H1 (cell line): ENCODE measurements at regions not wholly inside any gene's neighbourhood (a gene's known extent, or its start where the extent isn't known, plus 50 kb on each side); places are given as distances from the start of the nearest gene placed in this dataset.

Experiments
- CREB1 ChIP-seq: IDR thresholded peaks from 2 replicates; pipeline ENCODE4 v1.6.1; 2012; ENCODE audit warnings: inconsistent platforms
- EZH2 ChIP-seq: fragments of 200-600 bp; sonication (generic); IDR thresholded peaks from 2 replicates; pipeline ENCODE4 v1.7.1; 2012; ENCODE audit warnings: low read depth, mild to moderate bottlenecking, moderate library complexity, low read length, inconsistent platforms; ENCODE audit not compliant: severe bottlenecking
- POLR2A ChIP-seq, 2 experiments: IDR thresholded peaks; 1 replicate in 1 of 2; 2 replicates in 1 of 2; pipeline ENCODE4 v1.6.1; 2011; ENCODE audit warnings: low read depth in 2 of 2, low read length in 2 of 2, mild to moderate bottlenecking in 2 of 2; ENCODE audit errors: control extremely low read depth in 1 of 2
- RAD21 ChIP-seq, 2 experiments: IDR thresholded peaks in 1 of 2; conservative IDR thresholded peaks in 1 of 2; 2 replicates each; pipeline ENCODE4 v1.6.1; 2011; ENCODE audit warnings: low read depth in 2 of 2, low read length in 2 of 2, improper control_type of control experiment in 1 of 2, inconsistent platforms in 1 of 2, mild to moderate bottlenecking in 1 of 2, moderate library complexity in 1 of 2
- RBBP5 ChIP-seq: IDR thresholded peaks from 2 replicates; pipeline ENCODE4 v1.7.1; 2012; ENCODE audit warnings: low read depth, mild to moderate bottlenecking, inconsistent platforms, low read length, moderate library complexity, borderline replicate concordance
- SIN3A ChIP-seq, 2 experiments: IDR thresholded peaks in 1 of 2; conservative IDR thresholded peaks in 1 of 2; 2 replicates each; pipeline ENCODE4 v1.6.1; 2011 to 2012; ENCODE audit warnings: low read length in 2 of 2, improper control_type of control experiment in 1 of 2, low read depth in 1 of 2, mild to moderate bottlenecking in 1 of 2
- SP1 ChIP-seq: IDR thresholded peaks from 2 replicates; pipeline ENCODE4 v1.6.1; 2011; ENCODE audit warnings: low read depth, low read length
- TBP ChIP-seq: IDR thresholded peaks from 2 replicates; pipeline ENCODE4 v1.6.1; 2011; ENCODE audit warnings: low read depth, low read length, improper control_type of control experiment
- TF ChIP-seq, protein P1 (sequence below), 3 experiments: IDR thresholded peaks; 1 replicate in 2 of 3; 2 replicates in 1 of 3; pipeline versions ENCODE4 v1.5.1 to v1.6.1; 2011; ENCODE audit warnings: low read length in 3 of 3, mild to moderate bottlenecking in 3 of 3, inconsistent platforms in 2 of 3, low read depth in 1 of 3, moderate library complexity in 1 of 3; ENCODE audit not compliant: insufficient read depth in 1 of 3; ENCODE audit errors: control extremely low read depth in 1 of 3
- TF ChIP-seq, protein P2 (sequence below): IDR thresholded peaks from 2 replicates; pipeline ENCODE4 v1.6.1; 2011; ENCODE audit warnings: low read length, improper control_type of control experiment

DNA sequence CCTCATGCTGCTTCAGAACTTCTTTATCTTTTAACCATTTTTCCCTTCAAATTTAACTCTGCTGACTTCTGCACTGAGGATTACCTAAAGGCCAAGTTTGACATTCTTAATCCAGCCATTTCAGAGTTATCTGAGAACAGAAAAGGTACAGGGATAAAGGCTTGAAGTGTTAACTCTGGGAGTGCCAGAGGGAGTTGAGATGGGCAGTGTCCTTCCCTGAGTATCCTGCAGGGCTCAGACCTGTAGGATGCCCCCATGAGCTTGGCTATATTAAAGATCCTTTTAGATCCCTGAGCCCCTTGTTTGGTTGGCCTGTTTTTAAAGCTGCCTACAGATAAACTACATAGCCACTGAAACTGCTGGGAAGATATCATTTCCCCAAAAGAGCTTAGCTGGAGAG lies 268.4 kb upstream of the KIRREL3 start:
- TF ChIP-seq, protein P1, sequence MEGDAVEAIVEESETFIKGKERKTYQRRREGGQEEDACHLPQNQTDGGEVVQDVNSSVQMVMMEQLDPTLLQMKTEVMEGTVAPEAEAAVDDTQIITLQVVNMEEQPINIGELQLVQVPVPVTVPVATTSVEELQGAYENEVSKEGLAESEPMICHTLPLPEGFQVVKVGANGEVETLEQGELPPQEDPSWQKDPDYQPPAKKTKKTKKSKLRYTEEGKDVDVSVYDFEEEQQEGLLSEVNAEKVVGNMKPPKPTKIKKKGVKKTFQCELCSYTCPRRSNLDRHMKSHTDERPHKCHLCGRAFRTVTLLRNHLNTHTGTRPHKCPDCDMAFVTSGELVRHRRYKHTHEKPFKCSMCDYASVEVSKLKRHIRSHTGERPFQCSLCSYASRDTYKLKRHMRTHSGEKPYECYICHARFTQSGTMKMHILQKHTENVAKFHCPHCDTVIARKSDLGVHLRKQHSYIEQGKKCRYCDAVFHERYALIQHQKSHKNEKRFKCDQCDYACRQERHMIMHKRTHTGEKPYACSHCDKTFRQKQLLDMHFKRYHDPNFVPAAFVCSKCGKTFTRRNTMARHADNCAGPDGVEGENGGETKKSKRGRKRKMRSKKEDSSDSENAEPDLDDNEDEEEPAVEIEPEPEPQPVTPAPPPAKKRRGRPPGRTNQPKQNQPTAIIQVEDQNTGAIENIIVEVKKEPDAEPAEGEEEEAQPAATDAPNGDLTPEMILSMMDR (IDR thresholded peaks at IDR 0.05; ENCODE audit: control extremely low read depth in 1 of 3, insufficient read depth in 1 of 3, low read depth in 1 of 3, low read length in 3 of 3): 0 out of 4 replicates have a peak, but pooled peaks of 1 of the 3 experiments have one; percentile 13
- TF ChIP-seq CREB1 (no peak), RAD21 (IDR thresholded peaks at IDR 0.05 in 1 of 2, conservative IDR thresholded peaks at IDR 0.05 in 1 of 2; ENCODE audit: low read depth in 2 of 2, low read length in 2 of 2) (no peak; a peak in 1 of 4 replicates), TBP (no peak), SP1 (no peak), EZH2 (no peak), POLR2A (IDR thresholded peaks at IDR 0.05; ENCODE audit: control extremely low read depth in 1 of 2, low read depth in 2 of 2, low read length in 2 of 2) (no peak), SIN3A (conservative IDR thresholded peaks at IDR 0.05 in 1 of 2, IDR thresholded peaks at IDR 0.05 in 1 of 2; ENCODE audit: low read depth in 1 of 2, low read length in 2 of 2) (no peak), RBBP5 (no peak)
- TF ChIP-seq, protein P2, sequence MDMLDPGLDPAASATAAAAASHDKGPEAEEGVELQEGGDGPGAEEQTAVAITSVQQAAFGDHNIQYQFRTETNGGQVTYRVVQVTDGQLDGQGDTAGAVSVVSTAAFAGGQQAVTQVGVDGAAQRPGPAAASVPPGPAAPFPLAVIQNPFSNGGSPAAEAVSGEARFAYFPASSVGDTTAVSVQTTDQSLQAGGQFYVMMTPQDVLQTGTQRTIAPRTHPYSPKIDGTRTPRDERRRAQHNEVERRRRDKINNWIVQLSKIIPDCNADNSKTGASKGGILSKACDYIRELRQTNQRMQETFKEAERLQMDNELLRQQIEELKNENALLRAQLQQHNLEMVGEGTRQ: no peak
